ENCODE measurements at regions not wholly inside any gene's neighbourhood (a gene's known extent, or its start where the extent isn't known, plus 50 kb on each side); places are given as distances from the start of the nearest gene placed in this dataset.

DNA sequence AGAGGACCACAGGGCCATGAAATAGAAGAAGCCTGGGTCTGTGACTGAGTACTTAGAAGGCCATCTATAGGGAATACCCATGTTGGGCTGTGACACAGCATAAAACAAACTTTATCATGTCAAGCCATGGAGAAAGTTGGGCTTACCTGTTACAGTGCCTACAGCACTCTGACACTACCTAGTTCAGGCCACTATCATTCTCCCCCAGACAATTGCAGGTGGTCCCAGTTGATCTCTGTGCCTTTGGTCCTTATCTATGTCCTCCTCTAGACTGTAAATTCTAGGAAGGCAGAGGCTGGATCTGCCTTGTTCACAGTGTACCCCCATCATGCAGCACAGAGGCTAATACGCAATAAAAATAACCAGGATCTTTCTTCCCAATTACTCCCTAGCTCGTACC, 69.1 kb downstream of the GCC1 start:
- TF ChIP-seq, protein P1, sequence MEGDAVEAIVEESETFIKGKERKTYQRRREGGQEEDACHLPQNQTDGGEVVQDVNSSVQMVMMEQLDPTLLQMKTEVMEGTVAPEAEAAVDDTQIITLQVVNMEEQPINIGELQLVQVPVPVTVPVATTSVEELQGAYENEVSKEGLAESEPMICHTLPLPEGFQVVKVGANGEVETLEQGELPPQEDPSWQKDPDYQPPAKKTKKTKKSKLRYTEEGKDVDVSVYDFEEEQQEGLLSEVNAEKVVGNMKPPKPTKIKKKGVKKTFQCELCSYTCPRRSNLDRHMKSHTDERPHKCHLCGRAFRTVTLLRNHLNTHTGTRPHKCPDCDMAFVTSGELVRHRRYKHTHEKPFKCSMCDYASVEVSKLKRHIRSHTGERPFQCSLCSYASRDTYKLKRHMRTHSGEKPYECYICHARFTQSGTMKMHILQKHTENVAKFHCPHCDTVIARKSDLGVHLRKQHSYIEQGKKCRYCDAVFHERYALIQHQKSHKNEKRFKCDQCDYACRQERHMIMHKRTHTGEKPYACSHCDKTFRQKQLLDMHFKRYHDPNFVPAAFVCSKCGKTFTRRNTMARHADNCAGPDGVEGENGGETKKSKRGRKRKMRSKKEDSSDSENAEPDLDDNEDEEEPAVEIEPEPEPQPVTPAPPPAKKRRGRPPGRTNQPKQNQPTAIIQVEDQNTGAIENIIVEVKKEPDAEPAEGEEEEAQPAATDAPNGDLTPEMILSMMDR (IDR thresholded peaks at IDR 0.05) = no peak
- TF ChIP-seq EZH2 (IDR thresholded peaks at IDR 0.05; ENCODE audit: borderline replicate concordance, insufficient read depth, low read depth, low read length, poor library complexity, severe bottlenecking) = no peak

Data from B cell (primary cell).